Heart right ventricle (tissue), 16 donors: ENCODE measurements at regions not wholly inside any gene's neighbourhood (a gene's known extent, or its start where the extent isn't known, plus 50 kb on each side); places are given as distances from the start of the nearest gene placed in this dataset.

Experiments used
- ATAC-seq, 8 donors: fragments of 200-7000 bp; cut with Tn5 transposase; one replicate each; pipeline ENCODE4 v1.9.1; 2020; ENCODE audit warnings: mild to moderate bottlenecking in 8 of 8, moderate library complexity in 8 of 8, moderate number of reproducible peaks in 1 of 8
- DNase-seq, 2 donors: peaks; one replicate each; pipeline ENCODE4 v3.0.0-alpha.2; 2020
- H3K27ac ChIP-seq, 10 donors: fragments of 200-600 bp; sonication (generic) in 2 of 10; one replicate each; pipeline versions ENCODE4 v1.5.0 to v1.8.0; 2020 to 2022; ENCODE audit warnings: mild to moderate bottlenecking in 3 of 10
- H3K27me3 ChIP-seq, 7 donors: fragments of 200-600 bp; one replicate each; pipeline ENCODE4 v1.8.0; 2021 to 2022; ENCODE audit warnings: mild to moderate bottlenecking in 2 of 7
- H3K36me3 ChIP-seq, 9 donors: fragments of 200-600 bp; sonication (generic) in 1 of 9; one replicate each; pipeline versions ENCODE4 v1.5.0 to v1.8.0; 2020 to 2022; ENCODE audit warnings: mild to moderate bottlenecking in 2 of 9
- H3K4me1 ChIP-seq, 9 donors: fragments of 200-600 bp; sonication (generic) in 1 of 9; one replicate each; pipeline versions ENCODE4 v1.5.0 to v1.8.0; 2020 to 2022; ENCODE audit warnings: mild to moderate bottlenecking in 4 of 9
- H3K4me3 ChIP-seq, 10 donors: fragments of 200-600 bp; sonication (generic) in 2 of 10; one replicate each; pipeline versions ENCODE4 v1.5.0 to v1.8.0; 2020 to 2022; ENCODE audit warnings: mild to moderate bottlenecking in 7 of 10, moderate library complexity in 2 of 10
- H3K9me3 ChIP-seq, 11 donors: fragments of 200-600 bp in 10 of 11; sonication (generic) in 2 of 11; one replicate each; pipeline versions ENCODE4 v1.5.0 to v1.8.0; 2013 to 2022; ENCODE audit warnings: mild to moderate bottlenecking in 2 of 11, control low read depth in 1 of 11, moderate library complexity in 1 of 11
- CTCF ChIP-seq, 9 donors: fragments of 200-600 bp; sonication (generic) in 2 of 9; IDR thresholded peaks; one replicate each; pipeline versions ENCODE4 v1.5.0 to v1.8.0; 2021 to 2022; ENCODE audit warnings: antibody characterized with exemption in 9 of 9, mild to moderate bottlenecking in 5 of 9, moderate library complexity in 1 of 9
- WGBS, 2 donors: extraction: QIAGEN DNeasy Blood & Tissue Kit; methylation state at CpG; one replicate each; pipeline ENCODE4 v1.1.7; 2013; ENCODE audit warnings: inconsistent platforms in 1 of 2; 5-methylcytosine and 5-hydroxymethylcytosine counted together
- intact Hi-C, 10 donors: fragments of 100-400 bp; cut with DNase I; formaldehyde crosslinking; loops; one replicate each; pipeline versions ENCODE4 v1.11.1 to v1.14.2; 2022
- donor health status: Arrhythmogenic right ventricular cardiomyopathy.
- donor health status: ischemic (EF 13 %, LVEDD 7.1; RV severe dilation, severe dysfunction).
- donor health status: healthy with polysubstance abuse.
- donor health status: DM: no; HTN: yes; CAD: no.
- donor health status: DM: no; HTN: no; CAD: no.
- donor health status: ischemic (EF 25% LVEDD 6.9; RV normal size, moderate dysfunction).
- donor health status: ischemic (EF 25% LVEDD 5.7; RV mildly dilated, moderate dysfunction).
- donor health status: healthy.
- donor health status: DM: yes; HTN: yes; CAD: no.
- donor health status: Ischemic cardiomyopathy.
- donor health status: ischemic (EF 35%, LVEDD 5.7; RV mildly dilated, moderate dysfunction).
- donor health status: nonischemic (EF 11% LVEDD 7.7; RV severe dilation, severe dysfunction).
- donor health status: DM: yes; HTN: yes; CAD: no.
- donor health status: PGD.
- donor health status: ischemic (EF 29% LVEDD 5.4; RV normal size, mild dysfunction).
- donor health status: nonischemic (EF 23%, LVEDD 6.1; RV moderate dilation, normal function).

DNA sequence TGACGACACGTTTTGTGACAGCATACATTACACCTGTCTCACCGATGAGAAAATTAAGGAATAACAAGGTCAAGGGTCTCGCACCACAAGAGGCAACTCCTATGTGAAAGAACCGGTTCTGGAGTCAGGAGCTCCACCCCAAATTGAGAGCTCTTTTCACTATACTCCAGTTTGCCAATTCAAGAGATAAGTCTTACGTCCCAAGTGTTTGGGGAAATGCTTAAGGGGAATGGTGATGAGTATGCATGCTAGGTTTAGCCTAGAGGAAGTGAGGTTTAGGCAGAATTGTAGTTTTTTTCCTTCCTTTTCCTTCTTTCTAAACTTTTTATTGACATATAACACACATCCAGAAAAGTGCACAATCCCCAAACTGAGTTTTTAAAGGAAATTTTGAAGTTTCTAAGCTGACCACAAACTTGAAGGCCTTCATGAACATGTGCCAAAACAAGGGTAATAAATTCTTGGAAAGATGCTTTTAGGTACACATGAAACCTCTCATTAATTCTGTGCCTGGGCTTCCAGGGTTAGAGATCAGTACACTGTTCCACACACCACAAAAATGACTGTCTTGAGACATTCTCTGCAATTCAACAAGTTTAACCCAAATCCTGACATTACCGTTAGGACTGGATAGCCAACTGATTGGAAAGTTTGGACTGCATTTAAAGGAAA lies 127.6 kb upstream of the SLC1A3 start:
- no peaks in the 10 kb centered on the region for H3K36me3 ChIP-seq
- no peak overlapping the region for H3K4me3 ChIP-seq
- DNase-seq (no peak), ATAC-seq (no peak)
- no peaks in the 10 kb centered on the region for H3K4me1 ChIP-seq
- TF ChIP-seq CTCF (IDR thresholded peaks at IDR 0.05): no peak
- H3K9me3 ChIP-seq: peaks cover 0 to 18% (median 0%) of the 10 kb centered on the region in 11 donors
- 81 to 84% methylated on average over 7 of the region's 7 CpGs for WGBS, 2 donors
- no peak overlapping the region for H3K27ac ChIP-seq
- intact Hi-C loops: no loop called here
- H3K27me3 ChIP-seq: no peaks in the 10 kb centered on the region

GRCh38 chr5:36481454-36482120 lies 124.8 kb upstream of the SLC1A3 start:
- ATAC-seq (no peak), DNase-seq (no peak)
- H3K4me1 ChIP-seq: no peaks in the 10 kb centered on the region
- H3K4me3 ChIP-seq: no peak overlapping the region
- no peak overlapping the region for H3K27ac ChIP-seq
- 69 to 71% methylated on average over 5 of the region's 5 CpGs for WGBS, 2 donors
- no peaks in the 10 kb centered on the region for H3K36me3 ChIP-seq
- H3K27me3 ChIP-seq: no peaks in the 10 kb centered on the region
- H3K9me3 ChIP-seq: peaks cover 0 to 3% (median 0%) of the 10 kb centered on the region in 11 donors
- TF ChIP-seq CTCF (IDR thresholded peaks at IDR 0.05): no peak
- intact Hi-C loops: no loop called here

DNA sequence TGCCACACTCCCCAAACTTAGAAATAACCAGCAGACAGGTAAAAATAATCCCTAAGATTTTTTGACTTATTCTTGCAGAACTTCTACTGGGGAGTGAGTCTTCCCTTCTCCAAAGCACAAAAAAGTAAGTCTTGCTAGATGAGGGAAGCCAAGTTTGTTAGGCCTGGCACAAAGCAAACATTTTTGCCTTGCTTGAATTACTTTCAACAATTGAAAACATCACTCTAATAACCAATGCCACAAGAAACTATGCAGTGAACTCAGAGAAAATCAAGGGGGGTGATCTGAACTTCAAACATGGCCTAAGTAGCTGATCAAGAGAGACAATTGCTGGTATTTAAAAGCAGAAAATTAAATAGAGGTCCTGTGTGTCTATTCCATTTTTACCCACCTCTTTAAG lies 123.6 kb upstream of the SLC1A3 start:
- intact Hi-C loops: no loop called here
- TF ChIP-seq CTCF (IDR thresholded peaks at IDR 0.05): no peak
- H3K27me3 ChIP-seq: no peaks in the 10 kb centered on the region
- peaks cover 0 to 3% (median 0%) of the 10 kb centered on the region in 11 donors for H3K9me3 ChIP-seq
- no peaks in the 10 kb centered on the region for H3K36me3 ChIP-seq
- DNase-seq: no peak
- H3K27ac ChIP-seq: no peak overlapping the region
- no peak for ATAC-seq
- no peak overlapping the region for H3K4me3 ChIP-seq
- H3K4me1 ChIP-seq: no peaks in the 10 kb centered on the region

DNA sequence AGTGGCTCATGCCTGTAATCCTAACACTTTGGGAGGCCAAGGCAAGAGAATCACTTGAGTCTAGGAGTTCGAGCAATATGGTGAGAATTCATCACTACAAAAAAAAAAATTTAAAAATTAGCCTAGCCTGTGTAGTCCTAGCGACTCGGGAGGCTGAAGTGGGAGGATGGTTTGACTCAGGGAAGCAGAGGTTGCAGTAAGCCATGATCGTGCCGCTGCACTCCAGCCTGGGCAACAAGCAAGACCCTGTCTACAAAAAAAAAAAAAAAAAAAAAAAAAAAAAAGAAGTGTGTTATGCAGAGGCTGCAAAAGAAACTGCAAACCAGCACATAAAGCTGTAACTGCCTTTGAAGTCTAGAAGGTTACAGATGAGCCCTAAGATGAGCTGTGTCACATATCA lies 116.9 kb upstream of the SLC1A3 start:
- H3K27ac ChIP-seq: no peak overlapping the region
- no peak for TF ChIP-seq CTCF (IDR thresholded peaks at IDR 0.05)
- WGBS, 2 donors: 91% methylated on average over 5 of the region's 5 CpGs
- intact Hi-C loops: no loop called here
- H3K4me3 ChIP-seq: no peak overlapping the region
- peaks cover 0 to 3% (median 0%) of the 10 kb centered on the region in 11 donors for H3K9me3 ChIP-seq
- DNase-seq (no peak), ATAC-seq (no peak)
- H3K36me3 ChIP-seq: no peaks in the 10 kb centered on the region
- no peaks in the 10 kb centered on the region for H3K4me1 ChIP-seq
- H3K27me3 ChIP-seq: peaks cover 0 to 3% (median 0%) of the 10 kb centered on the region in 7 donors
